Chondrocyte (in vitro differentiated cells): ENCODE measurements at regions not wholly inside any gene's neighbourhood (a gene's known extent, or its start where the extent isn't known, plus 50 kb on each side); places are given as distances from the start of the nearest gene placed in this dataset.

ENCODE experiments used
- DNase-seq: peaks from one replicate; pipeline ENCODE4 v3.0.0; 2021; ENCODE audit warnings: mixed read lengths, low spot score
- H3K27ac Mint-ChIP-seq: one replicate; pipeline ENCODE4 v1.8.0; 2021; ENCODE audit warnings: mild to moderate bottlenecking, moderate library complexity, mixed read lengths; ENCODE audit not compliant: unreplicated experiment
- H3K27me3 Mint-ChIP-seq: 2 replicates; pipeline ENCODE4 v1.8.0; 2021; ENCODE audit warnings: low read depth, mixed read lengths
- H3K36me3 Mint-ChIP-seq: 2 replicates; pipeline ENCODE4 v1.8.0; 2021; ENCODE audit warnings: low read depth, mixed read lengths
- H3K4me1 Mint-ChIP-seq: 2 replicates; pipeline ENCODE4 v1.8.0; 2021; ENCODE audit warnings: low read depth, mild to moderate bottlenecking, mixed read lengths
- H3K4me3 Mint-ChIP-seq: one replicate; pipeline ENCODE4 v1.8.0; 2021; ENCODE audit warnings: mild to moderate bottlenecking, moderate library complexity, mixed read lengths; ENCODE audit not compliant: unreplicated experiment
- H3K9me3 Mint-ChIP-seq: 2 replicates; pipeline ENCODE4 v1.8.0; 2021; ENCODE audit warnings: low read depth, mixed read lengths
- CTCF ChIP-seq: fragments of 200-600 bp; sonication (generic); IDR thresholded peaks from 2 replicates; pipeline ENCODE4 v1.5.0; 2021; ENCODE audit warnings: antibody characterized with exemption, mild to moderate bottlenecking, moderate library complexity

- H3K9me3 Mint-ChIP-seq = peaks cover 27% of the 10 kb centered on the region
- H3K27me3 Mint-ChIP-seq = no peaks in the 10 kb centered on the region
- H3K36me3 Mint-ChIP-seq = no peaks in the 10 kb centered on the region
- H3K4me1 Mint-ChIP-seq = no peaks in the 10 kb centered on the region
- no peak for DNase-seq
- H3K4me3 Mint-ChIP-seq = no peak overlapping the region
- H3K27ac Mint-ChIP-seq = no peak overlapping the region
- no peak for TF ChIP-seq CTCF
Observed at GRCh38 chr7:9889554-9889953, 1084.1 kb upstream of the PHF14 start.

GRCh38 chr7:9890092-9890491, 1083.6 kb upstream of the PHF14 start:
- H3K9me3 Mint-ChIP-seq = peaks cover 27% of the 10 kb centered on the region

GRCh38 chr7:9891056-9891455, 1082.6 kb upstream of the PHF14 start:
- no peaks in the 10 kb centered on the region for H3K36me3 Mint-ChIP-seq
- H3K4me3 Mint-ChIP-seq = no peak overlapping the region
- H3K4me1 Mint-ChIP-seq = no peaks in the 10 kb centered on the region
- no peak for DNase-seq
- peaks cover 36% of the 10 kb centered on the region for H3K9me3 Mint-ChIP-seq
- H3K27me3 Mint-ChIP-seq = no peaks in the 10 kb centered on the region
- TF ChIP-seq CTCF = no peak
- H3K27ac Mint-ChIP-seq = no peak overlapping the region

More at GRCh38 chr7:9890092-9890491, 1083.6 kb upstream of the PHF14 start:
- no peak for TF ChIP-seq CTCF
- no peak overlapping the region for H3K4me3 Mint-ChIP-seq
- DNase-seq = no peak
- no peaks in the 10 kb centered on the region for H3K36me3 Mint-ChIP-seq
- no peaks in the 10 kb centered on the region for H3K27me3 Mint-ChIP-seq
- H3K4me1 Mint-ChIP-seq = no peaks in the 10 kb centered on the region
- no peak overlapping the region for H3K27ac Mint-ChIP-seq

- no peaks in the 10 kb centered on the region for H3K4me1 Mint-ChIP-seq
- no peaks in the 10 kb centered on the region for H3K27me3 Mint-ChIP-seq
- DNase-seq = no peak
- H3K36me3 Mint-ChIP-seq = peaks cover 2% of the 10 kb centered on the region
- TF ChIP-seq CTCF = no peak
- no peak overlapping the region for H3K4me3 Mint-ChIP-seq
- H3K27ac Mint-ChIP-seq = no peak overlapping the region
- peaks cover 32% of the 10 kb centered on the region for H3K9me3 Mint-ChIP-seq
Observed at GRCh38 chr7:9900339-9900738, 1073.3 kb upstream of the PHF14 start.

GRCh38 chr7:9921326-9921725, 1052.3 kb upstream of the PHF14 start:
- Mint-ChIP-seq H3K4me3 (no peak overlapping the region), H3K9me3 (peaks cover 15% of the 10 kb centered on the region), H3K36me3 (no peaks in the 10 kb centered on the region), H3K27ac (no peak overlapping the region), H3K27me3 (no peaks in the 10 kb centered on the region), H3K4me1 (no peaks in the 10 kb centered on the region)
- no peak for TF ChIP-seq CTCF
- no peak for DNase-seq
